GM13976 (cell line): ENCODE measurements at regions not wholly inside any gene's neighbourhood (a gene's known extent, or its start where the extent isn't known, plus 50 kb on each side); places are given as distances from the start of the nearest gene placed in this dataset.

Source experiments
- DNase-seq: peaks from one replicate; pipeline ENCODE4 v3.0.0; 2012; ENCODE audit warnings: low spot score
- CTCF ChIP-seq: IDR thresholded peaks from 2 replicates; pipeline ENCODE4 v1.5.1; 2012; ENCODE audit warnings: borderline replicate concordance, mild to moderate bottlenecking; ENCODE audit not compliant: insufficient read depth; ENCODE audit errors: extremely low read depth, missing control alignments, control extremely low read depth
- in situ Hi-C: fragments of 300-500 bp; cut with MboI; formaldehyde crosslinking; loops from one replicate; pipeline ENCODE4 v1.12.0; 2022; ENCODE audit warnings: low sequenced_read_pairs, mixed read lengths, inconsistent platforms; ENCODE audit not compliant: unreplicated experiment

- no peak for DNase-seq
- in situ Hi-C loops = no loop called here
- no peak for TF ChIP-seq CTCF
Observed at GRCh38 chr20:7237251-7237650, 469.8 kb downstream of the BMP2 start.

GRCh38 chr20:7240490-7240889 lies 473.0 kb downstream of the BMP2 start:
- TF ChIP-seq CTCF = no peak
- DNase-seq = no peak

GRCh38 chr20:7248281-7249201 lies 481.1 kb downstream of the BMP2 start:
- DNase-seq = no peak
- in situ Hi-C loops = no loop called here
- TF ChIP-seq CTCF = no peak

More at GRCh38 chr20:7240490-7240889, 473.0 kb downstream of the BMP2 start:
- in situ Hi-C loops = no loop called here

- no peak for TF ChIP-seq CTCF
- DNase-seq = no peak
- in situ Hi-C loops = no loop called here
Observed at GRCh38 chr20:7250337-7250736, 482.9 kb downstream of the BMP2 start.

- DNase-seq = no peak
- in situ Hi-C loops = no loop called here
- TF ChIP-seq CTCF = no peak
Observed at GRCh38 chr20:7257099-7257498, 489.6 kb downstream of the BMP2 start.

- in situ Hi-C loops = no loop called here
- TF ChIP-seq CTCF = no peak
- no peak for DNase-seq
Observed at GRCh38 chr20:7257692-7258466, 490.4 kb downstream of the BMP2 start.
